Testis (tissue), 2 donors: ENCODE measurements at regions not wholly inside any gene's neighbourhood (a gene's known extent, or its start where the extent isn't known, plus 50 kb on each side); places are given as distances from the start of the nearest gene placed in this dataset.

Experiments
- POLR2A ChIP-seq: fragments of 450-650 bp; IDR thresholded peaks from one replicate; pipeline ENCODE4 v1.6.1; 2017; ENCODE audit warnings: antibody characterized with exemption, mild to moderate bottlenecking, moderate library complexity
- TF ChIP-seq, protein P1 (sequence below), 3 experiments: fragments of 450-650 bp in 2 of 3; fragments of 200-600 bp in 1 of 3; sonication (generic) in 1 of 3; IDR thresholded peaks; one replicate each; pipeline ENCODE4 v1.5.1; 2016 to 2019; ENCODE audit warnings: antibody characterized with exemption in 3 of 3, mild to moderate bottlenecking in 2 of 3, moderate library complexity in 1 of 3

DNA sequence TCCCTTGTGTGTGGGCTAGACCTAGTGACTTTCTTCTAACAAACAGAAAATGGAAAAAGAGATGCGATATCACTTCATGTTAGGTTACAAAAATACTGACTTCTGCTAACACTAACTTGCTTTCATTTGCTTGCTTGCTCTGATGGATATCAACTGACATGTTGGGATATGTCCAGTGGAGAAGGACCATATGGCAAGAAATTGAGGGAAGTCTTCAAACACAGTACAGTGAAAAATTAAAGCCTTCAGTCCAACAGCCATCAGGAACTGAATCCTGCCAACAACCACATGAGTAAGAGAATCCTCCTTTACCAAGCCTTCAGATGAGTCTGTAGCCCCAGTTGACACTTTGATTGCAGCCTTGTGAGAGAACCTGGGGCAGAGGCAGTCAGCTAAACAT lies 143.9 kb downstream of the MAIP1 start:
- TF ChIP-seq, protein P1, sequence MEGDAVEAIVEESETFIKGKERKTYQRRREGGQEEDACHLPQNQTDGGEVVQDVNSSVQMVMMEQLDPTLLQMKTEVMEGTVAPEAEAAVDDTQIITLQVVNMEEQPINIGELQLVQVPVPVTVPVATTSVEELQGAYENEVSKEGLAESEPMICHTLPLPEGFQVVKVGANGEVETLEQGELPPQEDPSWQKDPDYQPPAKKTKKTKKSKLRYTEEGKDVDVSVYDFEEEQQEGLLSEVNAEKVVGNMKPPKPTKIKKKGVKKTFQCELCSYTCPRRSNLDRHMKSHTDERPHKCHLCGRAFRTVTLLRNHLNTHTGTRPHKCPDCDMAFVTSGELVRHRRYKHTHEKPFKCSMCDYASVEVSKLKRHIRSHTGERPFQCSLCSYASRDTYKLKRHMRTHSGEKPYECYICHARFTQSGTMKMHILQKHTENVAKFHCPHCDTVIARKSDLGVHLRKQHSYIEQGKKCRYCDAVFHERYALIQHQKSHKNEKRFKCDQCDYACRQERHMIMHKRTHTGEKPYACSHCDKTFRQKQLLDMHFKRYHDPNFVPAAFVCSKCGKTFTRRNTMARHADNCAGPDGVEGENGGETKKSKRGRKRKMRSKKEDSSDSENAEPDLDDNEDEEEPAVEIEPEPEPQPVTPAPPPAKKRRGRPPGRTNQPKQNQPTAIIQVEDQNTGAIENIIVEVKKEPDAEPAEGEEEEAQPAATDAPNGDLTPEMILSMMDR (IDR thresholded peaks at IDR 0.05) = no peak
- no peak for TF ChIP-seq POLR2A
